ENCODE measurements at regions not wholly inside any gene's neighbourhood (a gene's known extent, or its start where the extent isn't known, plus 50 kb on each side); places are given as distances from the start of the nearest gene placed in this dataset.

DNA sequence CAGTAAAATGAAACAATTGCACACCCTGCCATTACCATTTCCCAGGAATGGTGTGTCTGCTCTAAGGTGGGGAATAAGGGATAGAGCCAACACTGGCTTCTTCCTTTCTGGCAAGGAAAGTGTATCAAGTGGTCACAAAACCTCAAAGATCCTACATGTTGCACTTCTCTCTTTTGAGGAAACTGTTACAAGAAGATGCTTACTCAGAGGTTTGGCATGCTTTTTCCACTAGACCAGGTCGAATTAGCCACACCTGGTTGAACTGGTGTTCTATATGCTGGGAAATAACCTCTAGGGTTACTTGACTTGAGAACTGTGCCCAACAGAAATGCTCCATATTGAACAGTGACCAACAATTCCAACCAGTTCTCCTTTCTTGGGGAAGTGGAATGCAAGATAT lies 102.9 kb downstream of the LRRN1 start:
- no peak for ATAC-seq
- Histone ChIP-seq H3K36me3 (no peaks in the 10 kb centered on the region), H3K27ac (no peak overlapping the region), H3K9me3 (no peaks in the 10 kb centered on the region), H3K27me3 (no peaks in the 10 kb centered on the region), H3K4me3 (no peak overlapping the region), H3K4me1 (no peaks in the 10 kb centered on the region)
- 25 to 43% (median 36%) methylated on average over 1 of the region's 1 CpG for WGBS, 4 donors
- no peak for DNase-seq
- TF ChIP-seq, protein P1, sequence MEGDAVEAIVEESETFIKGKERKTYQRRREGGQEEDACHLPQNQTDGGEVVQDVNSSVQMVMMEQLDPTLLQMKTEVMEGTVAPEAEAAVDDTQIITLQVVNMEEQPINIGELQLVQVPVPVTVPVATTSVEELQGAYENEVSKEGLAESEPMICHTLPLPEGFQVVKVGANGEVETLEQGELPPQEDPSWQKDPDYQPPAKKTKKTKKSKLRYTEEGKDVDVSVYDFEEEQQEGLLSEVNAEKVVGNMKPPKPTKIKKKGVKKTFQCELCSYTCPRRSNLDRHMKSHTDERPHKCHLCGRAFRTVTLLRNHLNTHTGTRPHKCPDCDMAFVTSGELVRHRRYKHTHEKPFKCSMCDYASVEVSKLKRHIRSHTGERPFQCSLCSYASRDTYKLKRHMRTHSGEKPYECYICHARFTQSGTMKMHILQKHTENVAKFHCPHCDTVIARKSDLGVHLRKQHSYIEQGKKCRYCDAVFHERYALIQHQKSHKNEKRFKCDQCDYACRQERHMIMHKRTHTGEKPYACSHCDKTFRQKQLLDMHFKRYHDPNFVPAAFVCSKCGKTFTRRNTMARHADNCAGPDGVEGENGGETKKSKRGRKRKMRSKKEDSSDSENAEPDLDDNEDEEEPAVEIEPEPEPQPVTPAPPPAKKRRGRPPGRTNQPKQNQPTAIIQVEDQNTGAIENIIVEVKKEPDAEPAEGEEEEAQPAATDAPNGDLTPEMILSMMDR (IDR thresholded peaks at IDR 0.05) = no peak
- TF ChIP-seq POLR2A (IDR thresholded peaks at IDR 0.05) = no peak
- intact Hi-C loops (cut with DNase I) = no loop called here

DNA sequence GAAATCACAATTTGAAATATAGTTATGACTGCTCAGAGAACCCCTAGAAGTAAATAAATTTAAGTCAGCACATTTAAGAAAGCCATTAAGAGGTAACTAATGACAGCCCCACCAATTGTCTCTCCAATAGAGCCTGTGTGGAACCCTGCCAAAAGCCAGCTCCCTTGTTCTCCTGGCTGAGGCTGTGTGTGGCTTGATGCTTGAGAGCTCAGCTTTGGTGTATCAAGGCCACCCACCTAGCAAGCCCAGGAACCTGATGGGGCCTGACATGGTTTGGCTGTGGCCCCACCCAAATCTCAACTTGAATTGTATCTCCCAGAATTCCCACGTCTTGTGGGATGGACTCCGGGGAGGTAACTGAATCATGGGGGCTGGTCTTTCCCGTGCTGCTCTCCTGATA lies 106.9 kb downstream of the LRRN1 start:
- 52 to 71% (median 66%) methylated on average over 3 of the region's 3 CpGs for WGBS, 4 donors
- no peak for TF ChIP-seq POLR2A (IDR thresholded peaks at IDR 0.05)
- TF ChIP-seq, protein P1 (IDR thresholded peaks at IDR 0.05) = no peak
- no peaks in the 10 kb centered on the region for H3K27me3 ChIP-seq
- no peak for DNase-seq
- H3K4me3 ChIP-seq = no peak overlapping the region
- intact Hi-C loops (cut with DNase I) = no loop called here
- ATAC-seq = no peak
- no peaks in the 10 kb centered on the region for H3K9me3 ChIP-seq
- no peaks in the 10 kb centered on the region for H3K4me1 ChIP-seq
- H3K36me3 ChIP-seq = no peaks in the 10 kb centered on the region
- H3K27ac ChIP-seq = no peak overlapping the region

- no peak overlapping the region for H3K27ac ChIP-seq
- no peaks in the 10 kb centered on the region for H3K4me1 ChIP-seq
- H3K9me3 ChIP-seq = no peaks in the 10 kb centered on the region
- TF ChIP-seq, protein P1 (IDR thresholded peaks at IDR 0.05) = no peak
- no peak for TF ChIP-seq POLR2A (IDR thresholded peaks at IDR 0.05)
- H3K27me3 ChIP-seq = no peaks in the 10 kb centered on the region
- no peak overlapping the region for H3K4me3 ChIP-seq
- H3K36me3 ChIP-seq = no peaks in the 10 kb centered on the region
- no peak for DNase-seq
- no peak for ATAC-seq
- intact Hi-C loops (cut with DNase I) = no loop called here
Measured at GRCh38 chr3:3907023-3907422, 107.8 kb downstream of the LRRN1 start.

GRCh38 chr3:3918763-3919162 lies 119.5 kb downstream of the LRRN1 start:
- no peak for DNase-seq
- no peak overlapping the region for H3K27ac ChIP-seq
- WGBS, 4 donors = 48 to 96% (median 80%) methylated on average over 1 of the region's 1 CpG
- ATAC-seq = no peak
- H3K9me3 ChIP-seq = no peaks in the 10 kb centered on the region
- H3K27me3 ChIP-seq = no peaks in the 10 kb centered on the region
- no peaks in the 10 kb centered on the region for H3K36me3 ChIP-seq
- no peaks in the 10 kb centered on the region for H3K4me1 ChIP-seq
- intact Hi-C loops (cut with DNase I) = no loop called here
- no peak overlapping the region for H3K4me3 ChIP-seq
- TF ChIP-seq, protein P1 (IDR thresholded peaks at IDR 0.05) = no peak
- TF ChIP-seq POLR2A (IDR thresholded peaks at IDR 0.05) = no peak

Measured in heart left ventricle (tissue), 16 donors.